ENCODE measurements at regions not wholly inside any gene's neighbourhood (a gene's known extent, or its start where the extent isn't known, plus 50 kb on each side); places are given as distances from the start of the nearest gene placed in this dataset.
"Not testable (repeated sequence)": the region's sequence is repeated elsewhere in the genome, so short reads cannot be mapped to it uniquely, and the experiment has no call there.

- DNase-seq, result no peak
These were observed 150.6 kb downstream of the MYCN start for GRCh38 chr2:16090650-16091575.

- DNase-seq, result not testable (repeated sequence)
These were observed 149.1 kb downstream of the MYCN start for GRCh38 chr2:16089491-16089890.

GRCh38 chr2:16088802-16089112 lies 148.4 kb downstream of the MYCN start:
- DNase-seq, result no peak

- no peak for DNase-seq
These were observed 147.9 kb downstream of the MYCN start for GRCh38 chr2:16088035-16088801.

- DNase-seq, result not testable (repeated sequence)
These were observed 145.8 kb downstream of the MYCN start for GRCh38 chr2:16086136-16086535.

- no peak for DNase-seq
These were observed 144.7 kb downstream of the MYCN start for GRCh38 chr2:16085073-16085472.

GRCh38 chr2:16084274-16084673 lies 143.9 kb downstream of the MYCN start:
- DNase-seq, result no peak

- no peak for DNase-seq
These were observed 141.9 kb downstream of the MYCN start for GRCh38 chr2:16082276-16082675.

- DNase-seq, result no peak
These were observed 141.2 kb downstream of the MYCN start for GRCh38 chr2:16081316-16082200.

- no peak for DNase-seq
These were observed 140.2 kb downstream of the MYCN start for GRCh38 chr2:16080516-16080915.

GRCh38 chr2:16080071-16080470 lies 139.7 kb downstream of the MYCN start:
- DNase-seq, result no peak

- DNase-seq, result no peak
These were observed 139.3 kb downstream of the MYCN start for GRCh38 chr2:16079637-16080036.

- no peak for DNase-seq
These were observed 137.3 kb downstream of the MYCN start for GRCh38 chr2:16077601-16078000.

- no peak for DNase-seq
These were observed 136.6 kb downstream of the MYCN start for GRCh38 chr2:16076911-16077310.

- DNase-seq, result no peak
These were observed 135.0 kb downstream of the MYCN start for GRCh38 chr2:16075045-16076012.

- DNase-seq, result no peak
These were observed 133.6 kb downstream of the MYCN start for GRCh38 chr2:16073921-16074425.

- DNase-seq, result no peak
These were observed 133.1 kb downstream of the MYCN start for GRCh38 chr2:16073471-16073870.

- no peak for DNase-seq
These were observed 132.4 kb downstream of the MYCN start for GRCh38 chr2:16072638-16073290.

GRCh38 chr2:16071865-16072637 lies 131.7 kb downstream of the MYCN start:
- no peak for DNase-seq
